Central memory CD4-positive, alpha-beta T cell (primary cell): ENCODE measurements at regions not wholly inside any gene's neighbourhood (a gene's known extent, or its start where the extent isn't known, plus 50 kb on each side); places are given as distances from the start of the nearest gene placed in this dataset.
"Not testable (repeated sequence)": the region's sequence is repeated elsewhere in the genome, so short reads cannot be mapped to it uniquely, and the experiment has no call there.

ENCODE experiments used
- DNase-seq: peaks from one replicate; pipeline ENCODE4 v3.0.0; 2022

DNA sequence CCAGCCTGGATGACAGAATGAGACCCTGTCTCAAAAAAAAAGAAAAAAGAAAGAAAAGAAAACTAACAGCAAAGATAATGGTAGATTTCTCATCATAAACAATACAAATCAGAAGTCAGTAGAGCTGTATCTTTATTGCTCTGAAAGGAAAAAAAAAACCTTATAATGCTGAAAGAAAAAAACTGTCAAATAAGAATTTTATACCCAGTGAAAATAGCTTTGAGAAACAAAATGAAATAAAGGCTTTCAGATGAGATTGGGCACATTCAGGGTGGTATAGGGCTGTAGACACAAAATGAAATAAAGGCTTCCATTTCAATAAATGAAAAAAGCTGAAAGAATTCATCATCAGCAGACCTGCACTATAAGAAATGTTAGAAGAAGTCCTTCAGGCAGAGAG is 105.0 kb upstream of the FOXN3 start:
- no peak for DNase-seq

GRCh38 chr14:89519040-89519439 is 102.0 kb upstream of the FOXN3 start:
- DNase-seq = no peak

DNA sequence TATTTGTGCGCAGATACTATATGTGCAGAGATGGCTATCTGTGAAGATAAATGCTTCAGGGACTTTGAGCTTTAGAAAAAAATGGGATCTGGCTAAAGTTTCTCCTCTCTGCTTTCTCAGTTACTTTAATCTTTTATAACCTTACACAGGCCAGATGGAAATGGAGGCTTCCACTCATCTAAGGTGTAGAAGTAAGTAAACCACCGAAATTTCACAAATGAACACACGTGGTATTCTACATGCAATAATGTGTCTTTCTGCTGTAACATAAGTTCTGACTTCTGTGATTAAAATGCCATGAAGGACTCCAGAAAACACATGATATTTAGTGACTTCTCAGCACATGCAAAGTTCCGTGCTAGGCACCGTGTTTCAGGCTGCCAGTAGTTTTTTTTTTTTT is 99.1 kb upstream of the FOXN3 start:
- DNase-seq = no peak

GRCh38 chr14:89514601-89515000 is 97.6 kb upstream of the FOXN3 start:
- no peak for DNase-seq

GRCh38 chr14:89509891-89510290 is 92.9 kb upstream of the FOXN3 start:
- no peak for DNase-seq

DNA sequence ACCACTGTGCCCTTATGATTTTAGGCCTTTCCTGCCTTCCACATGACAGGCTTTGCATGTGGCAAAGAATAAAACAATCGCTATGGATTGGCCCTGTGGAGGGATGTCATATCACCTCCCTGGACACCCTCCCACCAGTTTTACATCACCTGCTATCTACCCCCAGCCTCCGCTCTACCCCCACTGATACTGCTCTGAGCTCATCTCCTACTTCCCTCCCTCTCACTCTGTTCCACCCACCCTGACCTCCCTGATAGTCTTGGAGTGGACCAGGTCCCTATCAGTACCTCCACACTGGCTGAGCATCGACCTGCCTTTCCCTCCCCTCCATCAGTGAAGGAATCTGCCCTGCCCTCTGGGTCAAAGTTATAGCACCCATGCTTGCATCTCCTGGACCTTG is 91.8 kb upstream of the FOXN3 start:
- no peak for DNase-seq

- DNase-seq = no peak
Measured at GRCh38 chr14:89507926-89508460, 91.0 kb upstream of the FOXN3 start.

DNA sequence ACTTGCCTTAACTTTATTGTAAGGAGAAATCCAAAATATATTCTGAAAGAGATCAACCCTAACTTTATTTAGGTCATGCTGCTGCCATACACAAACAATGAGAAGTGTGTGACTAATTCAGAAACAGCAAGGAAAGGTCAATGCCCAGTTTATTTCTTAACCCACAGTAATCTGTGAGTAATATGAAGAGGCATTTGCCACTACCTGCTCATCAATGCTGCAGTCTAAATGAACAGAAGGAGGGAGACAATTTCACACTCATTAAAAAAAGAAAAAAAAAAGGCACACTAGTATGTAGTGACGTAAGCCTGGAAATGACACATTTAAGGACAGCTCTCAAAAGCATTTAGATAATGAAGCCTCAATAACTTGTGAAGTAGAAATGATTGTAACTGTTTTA is 90.5 kb upstream of the FOXN3 start:
- DNase-seq = no peak

DNA sequence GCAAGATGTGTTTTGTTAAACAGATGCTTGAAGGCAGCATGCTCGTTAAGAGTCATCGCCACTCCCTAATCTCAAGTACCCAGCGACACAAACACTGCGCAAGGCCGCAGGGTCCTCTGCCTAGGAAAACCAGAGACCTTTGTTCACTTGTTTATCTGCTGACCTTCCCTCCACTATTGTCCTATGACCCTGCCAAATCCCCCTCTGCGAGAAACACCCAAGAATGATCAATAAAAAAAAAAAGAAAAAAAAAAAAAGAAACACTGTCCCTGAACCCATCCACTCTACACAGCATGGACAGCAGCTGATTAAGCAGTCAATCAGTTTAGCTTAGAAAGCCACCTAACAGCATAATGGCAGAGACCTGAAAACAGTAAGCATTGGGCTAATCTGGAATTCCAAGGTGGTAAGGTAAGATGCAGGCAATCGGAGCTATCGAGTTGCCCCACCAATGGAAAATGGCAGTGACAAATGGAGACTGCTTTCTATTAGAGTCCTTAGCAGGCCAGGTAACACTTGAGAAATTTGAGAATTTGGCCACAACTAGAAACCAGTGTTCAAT is 89.9 kb upstream of the FOXN3 start:
- DNase-seq = not testable (repeated sequence)

GRCh38 chr14:89504602-89505313 is 87.7 kb upstream of the FOXN3 start:
- no peak for DNase-seq

DNA sequence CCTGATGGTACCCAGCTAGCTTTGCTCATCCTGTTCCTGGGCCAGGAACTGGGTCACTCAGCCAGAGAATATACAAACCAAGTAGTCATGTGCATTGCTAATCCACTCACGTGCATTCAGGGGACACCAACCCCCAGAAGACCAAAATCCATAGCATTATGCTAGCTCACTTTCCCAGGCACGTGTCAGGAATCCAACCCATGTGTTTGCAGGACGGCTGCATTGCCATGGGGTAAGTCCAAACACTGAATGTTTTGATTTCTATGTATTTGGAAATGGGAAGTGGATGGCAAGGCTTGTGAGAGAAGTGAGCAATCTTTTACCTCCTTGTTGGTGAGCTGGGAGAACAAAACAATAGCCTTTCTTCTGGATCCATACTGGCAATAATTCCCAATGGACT is 87.1 kb upstream of the FOXN3 start:
- no peak for DNase-seq

GRCh38 chr14:89503431-89503996 is 86.5 kb upstream of the FOXN3 start:
- DNase-seq = no peak

DNA sequence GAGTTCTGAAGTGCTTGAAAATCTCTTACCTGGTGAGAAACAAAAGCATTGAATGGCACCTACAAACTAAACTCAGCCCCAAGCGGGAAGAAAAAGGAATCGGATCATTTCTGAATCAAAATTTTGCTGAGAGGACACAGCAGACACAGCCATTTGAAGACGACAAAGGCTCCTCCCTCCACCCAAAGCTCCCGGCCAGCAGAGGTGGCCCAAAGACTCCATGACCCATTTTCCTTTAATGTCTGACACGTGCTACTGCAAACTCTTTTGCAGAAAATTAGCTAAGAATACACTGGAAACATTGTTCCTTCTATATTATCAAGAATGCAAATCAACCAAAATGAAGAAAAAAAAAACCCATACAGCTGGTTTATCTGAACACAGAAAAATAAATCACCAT is 85.9 kb upstream of the FOXN3 start:
- no peak for DNase-seq

DNA sequence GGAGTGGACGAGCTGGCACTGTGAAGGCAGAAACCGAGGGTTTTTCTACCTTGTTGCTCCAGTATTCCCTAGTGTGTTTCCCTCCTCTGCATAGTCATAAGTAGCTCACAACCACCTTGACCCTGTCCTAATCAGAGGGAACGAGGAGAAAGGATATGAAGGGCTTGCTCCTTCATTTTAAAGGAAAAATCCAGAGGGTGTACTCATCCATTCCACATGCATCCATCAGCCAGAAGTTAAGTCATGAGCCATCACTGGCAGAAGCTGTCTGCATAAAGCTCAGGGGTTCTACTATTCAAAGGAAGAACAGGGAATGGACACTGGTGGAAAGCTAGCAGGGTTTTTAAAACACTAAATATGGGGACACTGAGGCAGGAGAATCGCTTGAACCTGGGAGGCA is 84.3 kb upstream of the FOXN3 start:
- no peak for DNase-seq

- DNase-seq = no peak
Measured at GRCh38 chr14:89500303-89500702, 83.3 kb upstream of the FOXN3 start.

DNA sequence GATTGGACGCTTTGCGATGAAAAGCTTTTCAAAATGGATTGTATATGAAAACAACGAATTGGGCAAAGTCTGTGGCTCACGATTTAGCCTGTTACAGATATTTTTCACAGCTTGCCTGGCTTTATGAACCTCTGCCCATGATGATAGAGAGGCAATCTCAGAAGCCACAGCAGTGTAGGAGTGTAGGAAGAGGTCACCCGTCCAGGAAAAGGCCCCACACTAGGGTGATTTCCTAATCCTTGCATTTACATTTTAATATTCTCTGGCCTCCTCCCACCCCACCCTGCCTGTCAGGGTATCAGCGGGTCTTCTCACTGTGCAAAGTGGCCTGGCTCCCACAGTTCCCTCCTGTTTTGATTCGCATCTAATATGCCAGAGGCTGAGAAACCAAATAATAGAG is 81.8 kb upstream of the FOXN3 start:
- no peak for DNase-seq

GRCh38 chr14:89495718-89496117 is 78.7 kb upstream of the FOXN3 start:
- DNase-seq = no peak

DNA sequence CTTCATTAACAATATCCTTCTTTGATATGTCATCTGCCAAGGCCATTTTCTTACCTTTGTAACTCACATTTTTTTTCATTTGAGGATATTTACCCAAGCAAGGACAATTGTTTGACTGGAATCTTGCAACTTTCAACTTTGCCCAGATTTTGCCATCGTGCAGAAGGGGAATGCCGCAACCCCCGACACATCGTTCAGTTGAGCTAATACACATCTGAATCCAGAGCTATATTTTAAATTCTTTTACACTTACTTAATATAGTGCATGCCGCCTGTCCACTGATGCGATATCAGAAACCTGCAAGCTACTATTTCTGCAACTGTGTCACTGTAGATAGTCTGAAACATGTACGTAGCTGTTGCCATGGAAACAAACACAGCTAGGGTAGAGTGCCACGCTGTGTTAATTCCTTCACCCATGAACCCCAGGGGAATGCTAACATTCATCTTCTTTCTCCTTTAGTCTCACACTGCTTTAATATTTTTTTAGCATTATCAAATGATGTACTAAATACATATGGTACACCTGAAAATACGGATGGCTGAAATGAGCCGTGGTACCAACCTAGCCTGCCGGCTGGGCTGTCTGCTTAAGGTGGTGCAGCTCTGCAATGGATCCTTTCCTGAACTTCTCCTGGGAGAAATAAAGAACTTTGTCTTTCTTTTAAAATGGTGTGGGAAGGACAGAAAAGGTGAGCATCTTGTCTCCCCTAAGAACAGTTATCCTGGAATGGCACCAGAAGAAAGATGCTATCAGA is 77.0 kb upstream of the FOXN3 start:
- no peak for DNase-seq

DNA sequence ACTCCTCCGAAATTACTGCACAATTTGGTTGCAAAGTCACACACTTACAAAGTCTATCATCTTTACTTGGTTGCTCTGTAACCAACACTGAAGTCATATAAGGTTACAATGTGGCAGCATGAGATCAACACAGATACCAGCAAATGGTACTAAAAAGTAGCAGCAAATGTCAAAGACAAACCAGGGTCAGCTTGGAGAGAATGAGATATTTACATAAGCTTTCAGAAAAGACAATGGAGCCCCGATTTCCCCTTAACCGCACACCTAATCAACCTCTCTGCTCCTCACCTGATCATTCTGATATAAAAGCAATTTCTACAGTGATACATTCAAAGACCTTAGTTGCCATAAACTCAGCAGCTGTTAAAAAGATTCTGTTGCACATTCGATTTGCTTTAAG is 76.4 kb upstream of the FOXN3 start:
- DNase-seq = no peak

DNA sequence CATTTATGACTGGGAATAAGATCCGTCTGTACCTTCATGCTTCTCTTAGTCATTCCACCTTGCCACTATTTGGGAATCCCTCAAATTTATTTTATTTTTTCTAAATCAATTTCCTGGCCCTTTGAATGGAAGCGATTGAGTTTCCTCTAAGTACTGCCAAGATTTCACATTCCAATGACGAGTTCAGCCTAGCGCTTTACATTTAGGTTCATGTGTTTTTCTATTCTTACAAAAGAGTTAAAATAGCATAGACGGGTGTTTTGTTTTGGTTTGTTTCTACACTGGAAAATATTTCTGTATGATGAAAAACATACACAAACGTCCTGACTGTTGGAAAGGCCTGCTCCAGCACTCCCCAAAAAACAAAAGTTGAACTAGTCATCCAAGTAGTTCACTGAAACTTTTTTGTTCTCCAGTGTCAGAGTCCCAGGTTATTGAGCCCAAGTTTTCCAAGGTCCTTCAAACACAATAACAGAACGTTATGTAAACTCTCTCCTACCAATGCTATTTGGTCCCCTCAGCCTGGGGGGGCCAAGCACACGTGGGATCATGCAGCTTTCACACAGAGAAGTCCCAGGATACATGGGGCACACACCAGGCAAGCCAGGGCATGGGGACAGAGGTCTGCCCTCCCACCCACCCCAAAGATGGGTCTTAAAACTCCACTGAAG is 74.8 kb upstream of the FOXN3 start:
- DNase-seq = no peak

- DNase-seq = no peak
Measured at GRCh38 chr14:89490466-89490865, 73.4 kb upstream of the FOXN3 start.

DNA sequence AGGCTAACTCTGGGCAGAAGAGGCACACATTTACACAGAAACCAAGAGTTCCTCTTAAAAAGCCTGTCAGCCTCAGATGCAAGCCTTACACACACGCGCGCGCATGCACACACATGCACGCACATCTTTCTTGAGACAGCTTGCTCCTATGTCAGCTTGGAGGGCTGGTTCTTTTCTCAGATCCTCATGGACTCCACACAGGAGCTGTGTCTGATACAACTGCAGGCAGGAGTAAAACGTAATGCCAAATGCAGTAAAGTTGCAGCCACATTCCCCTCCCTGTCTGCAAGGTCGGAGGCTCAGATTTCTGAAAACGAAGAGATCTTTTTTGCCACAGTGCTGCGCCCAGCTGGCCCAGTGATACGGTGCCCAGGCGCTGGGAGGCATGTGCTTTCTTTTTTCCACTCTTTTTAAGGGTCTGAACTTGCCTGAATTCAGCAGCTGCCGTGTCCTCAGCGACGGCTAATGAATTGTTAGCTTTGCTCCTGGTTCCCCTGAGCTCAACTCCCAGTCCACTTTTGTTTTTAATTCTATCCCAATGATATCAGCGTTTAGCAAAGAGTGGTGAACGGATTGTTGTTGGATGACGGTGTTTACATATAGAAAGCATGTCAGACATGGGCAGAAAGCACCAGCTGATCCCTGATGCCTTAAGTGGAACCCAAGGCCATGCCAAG is 72.9 kb upstream of the FOXN3 start:
- DNase-seq = no peak

- no peak for DNase-seq
Measured at GRCh38 chr14:89486961-89487360, 69.9 kb upstream of the FOXN3 start.
